Panc1 (cell line): ENCODE measurements at regions not wholly inside any gene's neighbourhood (a gene's known extent, or its start where the extent isn't known, plus 50 kb on each side); places are given as distances from the start of the nearest gene placed in this dataset.

Experiments
- CTCF ChIP-seq: fragments of 450-650 bp; IDR thresholded peaks from 2 replicates; pipeline ENCODE4 v1.5.1; 2017; ENCODE audit warnings: mild to moderate bottlenecking
- POLR2AphosphoS5 ChIP-seq: IDR thresholded peaks from 2 replicates; pipeline ENCODE4 v1.6.1; 2012; ENCODE audit warnings: mild to moderate bottlenecking, low read depth, low read length, moderate library complexity
- REST ChIP-seq, 2 experiments: IDR thresholded peaks; 2 replicates each; pipeline ENCODE4 v1.6.1; 2011 to 2012; ENCODE audit warnings: low read depth in 2 of 2, control low read depth in 1 of 2, low read length in 1 of 2, mild to moderate bottlenecking in 1 of 2, moderate library complexity in 1 of 2; ENCODE audit not compliant: insufficient read depth in 1 of 2
- SIN3A ChIP-seq: IDR thresholded peaks from 2 replicates; pipeline ENCODE4 v1.6.1; 2012; ENCODE audit warnings: low read depth, mild to moderate bottlenecking, low read length, moderate library complexity, borderline replicate concordance; ENCODE audit not compliant: insufficient read depth
- TCF7L2 ChIP-seq: IDR thresholded peaks from 2 replicates; pipeline ENCODE4 v1.6.1; 2011; ENCODE audit warnings: mild to moderate bottlenecking, low read depth, low read length, inconsistent platforms

DNA sequence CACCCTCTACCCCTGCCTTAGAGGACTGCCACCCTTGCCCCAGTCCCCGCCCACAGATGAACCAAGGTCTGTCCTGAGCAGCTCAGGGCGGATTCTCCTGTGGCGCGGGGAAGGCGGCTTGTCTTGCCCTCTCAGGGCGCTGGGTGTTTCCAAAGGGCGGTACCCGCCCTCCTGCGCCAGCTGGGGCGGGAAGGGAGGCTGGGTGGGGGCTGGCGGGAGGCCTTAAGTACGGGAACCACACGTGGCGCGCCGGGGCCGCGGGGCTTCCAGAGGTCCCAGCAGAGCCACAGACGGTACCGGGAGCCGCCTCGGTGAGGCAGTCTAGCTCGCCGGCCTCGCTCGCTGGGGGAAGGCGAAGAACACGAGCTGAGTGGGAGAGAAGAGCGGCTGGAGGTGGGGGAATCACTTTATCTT is 361.1 kb downstream of the MID1IP1 start:
- TF ChIP-seq REST (IDR thresholded peaks at IDR 0.05; ENCODE audit: insufficient read depth in 1 of 2, low read depth in 2 of 2, low read length in 1 of 2), result no peak
- TF ChIP-seq CTCF, result no peak
- no peak for TF ChIP-seq POLR2AphosphoS5
- TF ChIP-seq SIN3A, result no peak
- TF ChIP-seq TCF7L2, result no peak
